H1 (cell line): ENCODE measurements at regions not wholly inside any gene's neighbourhood (a gene's known extent, or its start where the extent isn't known, plus 50 kb on each side); places are given as distances from the start of the nearest gene placed in this dataset.

Experiments used
- CTCF ChIA-PET: fragments of 300-600 bp; sonication (Branson Sonifier 250); formaldehyde crosslinking; loops from one replicate; lab custom pipeline; 2021; ENCODE audit not compliant: partially characterized antibody; lab: Charles Lee
- POLR2A ChIA-PET: fragments of 300-600 bp; sonication (Branson Sonifier 250); formaldehyde crosslinking; loops from one replicate; lab custom pipeline; 2021; ENCODE audit warnings: inconsistent platforms; ENCODE audit not compliant: partially characterized antibody; lab: Charles Lee
- DNase-seq, 2 experiments: peaks; one replicate each; pipeline versions ENCODE4 v3.0.0 to v3.0.0-alpha.2; 2010 to 2022; ENCODE audit warnings: low spot score in 2 of 2, low read depth in 1 of 2, mixed read lengths in 1 of 2
- FAIRE-seq: peaks from 2 replicates; lab custom pipeline; 2011; peaks lifted over from hg19 to GRCh38; lab: Jason Lieb, UNC
- H2AFZ ChIP-seq: 2 replicates; pipeline ENCODE4 v1.8.1; 2012; ENCODE audit warnings: low read length, inconsistent platforms
- H2AK5ac ChIP-seq: 2 replicates; pipeline ENCODE4 v1.6.1; 2013; ENCODE audit warnings: low read depth, low read length
- H2BK120ac ChIP-seq: replicated peaks from 2 replicates; pipeline ENCODE3; 2013; ENCODE audit warnings: low read depth, low read length, inconsistent platforms
- H2BK12ac ChIP-seq: 2 replicates; pipeline ENCODE4 v1.6.1; 2013; ENCODE audit warnings: low read depth, low read length
- H2BK15ac ChIP-seq: 2 replicates; pipeline ENCODE4 v1.6.1; 2013; ENCODE audit warnings: low read length
- H2BK20ac ChIP-seq: 2 replicates; pipeline ENCODE4 v1.6.1; 2013; ENCODE audit warnings: low read length
- H2BK5ac ChIP-seq: 2 replicates; pipeline ENCODE4 v1.6.1; 2013; ENCODE audit warnings: low read depth, low read length
- H3K14ac ChIP-seq: 2 replicates; pipeline ENCODE4 v1.6.1; 2013; ENCODE audit warnings: inconsistent platforms; ENCODE audit not compliant: insufficient read length
- H3K18ac ChIP-seq: 2 replicates; pipeline ENCODE4 v1.6.1; 2013; ENCODE audit warnings: low read length; ENCODE audit errors: extremely low read depth
- H3K23ac ChIP-seq: 2 replicates; pipeline ENCODE4 v1.6.1; 2013; ENCODE audit warnings: inconsistent platforms; ENCODE audit not compliant: insufficient read length
- H3K23me2 ChIP-seq: 2 replicates; pipeline ENCODE4 v1.6.1; 2013; ENCODE audit warnings: low read depth, low read length
- H3K27ac ChIP-seq: 2 replicates; pipeline ENCODE4 v1.6.1; 2011; ENCODE audit warnings: low read depth, low read length, inconsistent platforms
- H3K27me3 ChIP-seq, 4 experiments: replicated peaks in 1 of 4; 1 replicate in 1 of 4; 2 replicates in 3 of 4; pipeline versions ENCODE4 v1.6.1 to v1.8.1; 2011 to 2013; ENCODE audit warnings: low read length in 3 of 4, mild to moderate bottlenecking in 3 of 4, inconsistent platforms in 2 of 4, mixed read lengths in 2 of 4, moderate library complexity in 1 of 4; ENCODE audit not compliant: control insufficient read depth in 3 of 4, insufficient read depth in 3 of 4; ENCODE audit errors: extremely low read depth in 1 of 4
- H3K36me3 ChIP-seq, 4 experiments: 2 replicates each; pipeline versions ENCODE4 v1.6.1 to v1.8.1; 2011 to 2013; ENCODE audit warnings: mild to moderate bottlenecking in 4 of 4, low read length in 3 of 4, moderate library complexity in 2 of 4, control low read depth in 1 of 4, inconsistent platforms in 1 of 4; ENCODE audit not compliant: insufficient read depth in 4 of 4, control insufficient read depth in 2 of 4
- H3K4ac ChIP-seq: replicated peaks from 2 replicates; pipeline ENCODE3; 2013; ENCODE audit warnings: low read length, low read depth, mixed read lengths, inconsistent platforms; ENCODE audit not compliant: insufficient read length
- H3K4me1 ChIP-seq, 4 experiments: replicated peaks in 1 of 4; 1 replicate in 1 of 4; 2 replicates in 3 of 4; pipeline versions ENCODE4 v1.6.1 to v1.8.1; 2011 to 2013; ENCODE audit warnings: low read length in 3 of 4, inconsistent platforms in 2 of 4, mixed read lengths in 1 of 4; ENCODE audit not compliant: insufficient read depth in 4 of 4, control insufficient read depth in 3 of 4
- H3K4me2 ChIP-seq, 2 experiments: 2 replicates each; pipeline versions ENCODE4 v1.6.1 to v1.8.1; 2011 to 2013; ENCODE audit warnings: low read depth in 2 of 2, low read length in 2 of 2, control low read depth in 1 of 2, inconsistent platforms in 1 of 2, mild to moderate bottlenecking in 1 of 2; ENCODE audit not compliant: insufficient read depth in 1 of 2
- H3K4me3 ChIP-seq, 4 experiments: fragments of 200-600, 300-600 bp in 1 of 4; sonication (generic), shearing (Covaris generic), sonication (Bioruptor Twin) in 1 of 4; 2 replicates each; pipeline versions ENCODE4 v1.5.1 to v1.8.1; 2011 to 2016; ENCODE audit warnings: low read length in 4 of 4, low read depth in 3 of 4, control low read depth in 2 of 4, inconsistent platforms in 2 of 4, mild to moderate bottlenecking in 2 of 4, mixed read lengths in 1 of 4, moderate library complexity in 1 of 4; ENCODE audit not compliant: insufficient read depth in 2 of 4; ENCODE audit errors: extremely low read depth in 1 of 4
- H3K56ac ChIP-seq: replicated peaks from 2 replicates; pipeline ENCODE3; 2013; ENCODE audit warnings: low read depth, mild to moderate bottlenecking, mixed read lengths, low read length, inconsistent platforms; ENCODE audit not compliant: insufficient read length
- H3K79me1 ChIP-seq: 2 replicates; pipeline ENCODE4 v1.6.1; 2013; ENCODE audit warnings: low read depth, low read length, control low read depth
- H3K79me2 ChIP-seq, 2 experiments: 2 replicates each; pipeline versions ENCODE4 v1.6.1 to v1.8.1; 2012 to 2013; ENCODE audit warnings: low read length in 2 of 2, mild to moderate bottlenecking in 2 of 2, inconsistent platforms in 1 of 2; ENCODE audit not compliant: insufficient read depth in 2 of 2, control insufficient read depth in 1 of 2
- H3K9ac ChIP-seq, 4 experiments: replicated peaks in 1 of 4; 1 replicate in 1 of 4; 2 replicates in 3 of 4; pipeline versions ENCODE4 v1.6.1 to v1.8.1; 2011 to 2013; ENCODE audit warnings: low read depth in 3 of 4, low read length in 3 of 4, control low read depth in 2 of 4, mild to moderate bottlenecking in 2 of 4, moderate library complexity in 2 of 4, inconsistent platforms in 1 of 4; ENCODE audit errors: extremely low read depth in 1 of 4
- H3K9me3 ChIP-seq, 2 experiments: 2 replicates each; pipeline versions ENCODE4 v1.6.1 to v1.8.1; 2012 to 2013; ENCODE audit warnings: mild to moderate bottlenecking in 2 of 2, moderate library complexity in 2 of 2, control low read depth in 1 of 2, inconsistent platforms in 1 of 2, low read depth in 1 of 2, low read length in 1 of 2, mixed read lengths in 1 of 2; ENCODE audit not compliant: insufficient read depth in 2 of 2
- H4K20me1 ChIP-seq, 2 experiments: replicated peaks in 1 of 2; 2 replicates each; pipeline versions ENCODE3 to v1.8.1; 2011 to 2013; ENCODE audit warnings: inconsistent platforms in 2 of 2, low read length in 2 of 2, mild to moderate bottlenecking in 1 of 2; ENCODE audit not compliant: insufficient read depth in 2 of 2, control insufficient read depth in 1 of 2
- H4K5ac ChIP-seq: 2 replicates; pipeline ENCODE4 v1.6.1; 2013; ENCODE audit warnings: low read length, low read depth, mixed read lengths, inconsistent platforms; ENCODE audit not compliant: insufficient read length
- H4K8ac ChIP-seq: 2 replicates; pipeline ENCODE4 v1.8.0; 2013; ENCODE audit warnings: mild to moderate bottlenecking, moderate library complexity, low read length, inconsistent platforms; ENCODE audit not compliant: insufficient read depth; ENCODE audit errors: extremely low read depth
- H4K91ac ChIP-seq: replicated peaks from 2 replicates; pipeline ENCODE3; 2013; ENCODE audit warnings: low read length, mixed read lengths, inconsistent platforms; ENCODE audit not compliant: insufficient read length
- CEBPB ChIP-seq: IDR thresholded peaks from 2 replicates; pipeline ENCODE4 v1.6.1; 2012; ENCODE audit warnings: low read depth, low read length
- SUZ12 ChIP-seq: fragments of 200-600 bp; sonication (generic); IDR thresholded peaks from 2 replicates; pipeline ENCODE4 v1.6.1; 2012; ENCODE audit warnings: mild to moderate bottlenecking, inconsistent platforms, low read length, moderate library complexity, mixed read lengths
- WGBS, 2 experiments: shearing (Covaris generic) in 1 of 2; methylation state at CpG; one replicate each; pipeline versions ENCODE4 v1.1.6 to v1.1.7; 2013 to 2015; ENCODE audit warnings: low lambda C conversion rate in 2 of 2, mixed read lengths in 2 of 2, inconsistent platforms in 1 of 2, low coverage in 1 of 2, missing lambda C conversion rate in 1 of 2; ENCODE audit not compliant: insufficient replicate concordance in 2 of 2, insufficient coverage in 1 of 2, insufficient read length in 1 of 2; ENCODE audit errors: extremely low coverage in 1 of 2, missing lambda C conversion rate in 1 of 2; 5-methylcytosine and 5-hydroxymethylcytosine counted together

DNA sequence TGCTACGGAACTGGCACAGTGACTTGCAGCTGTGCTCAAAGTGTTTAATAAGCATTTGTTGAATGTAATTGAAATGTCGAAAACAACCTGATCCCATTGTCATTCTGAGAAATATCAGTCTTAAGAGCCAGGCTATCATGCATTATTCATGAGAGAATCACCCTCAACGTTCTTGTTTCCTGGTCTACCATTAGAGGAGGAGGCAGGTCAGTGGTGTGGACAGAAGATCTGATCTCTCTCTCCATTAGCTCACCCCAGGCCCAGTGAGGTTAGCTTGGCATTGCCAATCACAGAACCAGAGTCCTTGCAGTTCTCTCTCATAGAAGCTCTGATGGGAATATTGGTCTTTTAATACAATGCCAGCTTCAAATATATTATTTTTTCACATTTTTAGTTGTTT lies 121.1 kb upstream of the SPON1 start:
- H2BK20ac ChIP-seq = no peak overlapping the region
- FAIRE-seq (no peak), DNase-seq (no peak)
- no peak overlapping the region for H2BK120ac ChIP-seq
- H4K91ac ChIP-seq = no peak overlapping the region
- H3K4ac ChIP-seq = no peak overlapping the region
- no peak overlapping the region for H3K27ac ChIP-seq
- no peaks in the 10 kb centered on the region for H4K20me1 ChIP-seq
- H2BK12ac ChIP-seq = no peak overlapping the region
- no peaks in the 10 kb centered on the region for H3K4me1 ChIP-seq
- no peak overlapping the region for H3K23ac ChIP-seq
- H3K9me3 ChIP-seq = no peaks in the 10 kb centered on the region
- H3K27me3 ChIP-seq = no peaks in the 10 kb centered on the region
- ChIA-PET POLR2A (no interaction called here), CTCF (interaction anchor here (0.8 kb wide), 1 partner anchor 58 kb away, joined by 3 read pairs; no protein-coding TSS in a partner anchor)
- H3K9ac ChIP-seq = no peak overlapping the region
- no peak overlapping the region for H4K5ac ChIP-seq
- no peaks in the 10 kb centered on the region for H3K23me2 ChIP-seq
- H3K4me2 ChIP-seq = no peak overlapping the region
- H3K79me1 ChIP-seq = no peaks in the 10 kb centered on the region
- no peaks in the 10 kb centered on the region for H3K36me3 ChIP-seq
- WGBS, 2 experiments = 72% methylated on average over 3 of the region's 3 CpGs; no CpG with 5 or more reads in 1 of the 2 experiments
- H3K79me2 ChIP-seq = no peaks in the 10 kb centered on the region
- H3K4me3 ChIP-seq = no peak overlapping the region
- no peak for TF ChIP-seq SUZ12
- no peak for TF ChIP-seq CEBPB
- no peak overlapping the region for H3K14ac ChIP-seq
- no peak overlapping the region for H3K18ac ChIP-seq
- H2AK5ac ChIP-seq = no peak overlapping the region
- H4K8ac ChIP-seq = no peak overlapping the region
- 0 out of 2 replicates have a peak overlapping the region, but pooled peaks have one; percentile 65 for H2AFZ ChIP-seq
- no peak overlapping the region for H2BK5ac ChIP-seq
- no peak overlapping the region for H3K56ac ChIP-seq
- H2BK15ac ChIP-seq = no peak overlapping the region
